GM12865 (cell line): ENCODE measurements at regions not wholly inside any gene's neighbourhood (a gene's known extent, or its start where the extent isn't known, plus 50 kb on each side); places are given as distances from the start of the nearest gene placed in this dataset.

ENCODE experiments used
- DNase-seq: peaks from one replicate; pipeline ENCODE4 v3.0.0; 2010; ENCODE audit warnings: low read depth
- H3K4me3 ChIP-seq: 2 replicates; pipeline ENCODE4 v1.5.1; 2011; ENCODE audit warnings: mild to moderate bottlenecking, low read depth, low read length, control low read depth
- CTCF ChIP-seq: IDR thresholded peaks from 2 replicates; pipeline ENCODE4 v1.5.1; 2011; ENCODE audit warnings: low read length, control low read depth, low read depth, inconsistent platforms; ENCODE audit not compliant: insufficient read depth; ENCODE audit errors: missing control alignments

- TF ChIP-seq CTCF: no peak
- DNase-seq: no peak
- no peak overlapping the region for H3K4me3 ChIP-seq
Measured at GRCh38 chr17:65381152-65381551, 180.3 kb downstream of the AXIN2 start.

GRCh38 chr17:65374966-65375365, 186.5 kb downstream of the AXIN2 start:
- no peak for DNase-seq
- TF ChIP-seq CTCF: no peak
- H3K4me3 ChIP-seq: no peak overlapping the region

- no peak overlapping the region for H3K4me3 ChIP-seq
- TF ChIP-seq CTCF: no peak
- DNase-seq: no peak
Measured at GRCh38 chr17:65371702-65372101, 189.7 kb downstream of the AXIN2 start.

GRCh38 chr17:65370669-65371131, 190.7 kb downstream of the AXIN2 start:
- TF ChIP-seq CTCF: no peak
- H3K4me3 ChIP-seq: no peak overlapping the region
- DNase-seq: peak; percentile 23

- no peak for TF ChIP-seq CTCF
- DNase-seq: no peak
- H3K4me3 ChIP-seq: no peak overlapping the region
Measured at GRCh38 chr17:65368341-65368740, 193.1 kb downstream of the AXIN2 start.

- no peak for DNase-seq
- no peak overlapping the region for H3K4me3 ChIP-seq
- no peak for TF ChIP-seq CTCF
Measured at GRCh38 chr17:65366102-65366844, 195.2 kb downstream of the AXIN2 start.

- H3K4me3 ChIP-seq: no peak overlapping the region
- DNase-seq: no peak
- no peak for TF ChIP-seq CTCF
Measured at GRCh38 chr17:65365169-65365568, 196.3 kb downstream of the AXIN2 start.
